ENCODE measurements at regions not wholly inside any gene's neighbourhood (a gene's known extent, or its start where the extent isn't known, plus 50 kb on each side); places are given as distances from the start of the nearest gene placed in this dataset.

DNA sequence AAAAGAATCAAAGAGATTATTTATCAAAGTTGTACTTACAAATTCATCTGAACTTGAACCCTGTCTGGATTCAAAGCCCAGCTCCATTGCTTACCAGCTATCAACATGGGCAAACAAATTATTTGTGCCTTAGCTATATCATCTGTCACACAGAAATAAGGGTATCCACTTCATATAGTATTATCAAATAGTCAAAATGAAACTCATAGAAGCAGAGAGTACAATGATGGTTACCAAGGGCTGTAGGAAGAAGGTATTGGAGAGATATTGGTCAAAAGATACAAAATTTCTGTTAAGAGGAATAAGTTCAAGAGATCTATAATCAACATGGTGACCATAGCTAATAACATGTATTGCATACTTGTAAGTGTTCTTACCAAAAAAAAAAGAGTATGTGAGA is 87.8 kb upstream of the CCDC28A start:
- no peak for DNase-seq (ENCODE audit: low read depth)
- H3K4me3 ChIP-seq (ENCODE audit: low read depth, low read length), result no peak overlapping the region

DNA sequence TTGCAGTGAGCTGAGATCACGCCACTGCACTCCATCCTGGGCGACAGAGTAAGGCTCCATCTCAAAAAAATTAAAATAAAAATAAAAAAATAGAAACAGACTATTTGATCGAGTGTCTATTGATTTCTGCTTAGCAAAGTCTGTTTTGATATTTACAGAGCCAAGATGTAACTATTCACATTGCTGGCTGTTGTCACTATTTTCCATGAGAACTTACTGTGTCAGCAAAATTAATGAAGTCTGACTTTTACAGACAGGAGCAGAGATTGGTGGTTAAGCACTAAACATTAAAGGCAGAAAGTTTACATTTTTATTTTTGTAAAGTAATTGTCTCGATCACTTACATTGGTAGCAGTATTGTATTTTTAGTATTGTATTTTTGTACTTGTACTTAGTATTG is 85.0 kb upstream of the CCDC28A start:
- DNase-seq (ENCODE audit: low read depth), result no peak
- H3K4me3 ChIP-seq (ENCODE audit: low read depth, low read length), result no peak overlapping the region

DNA sequence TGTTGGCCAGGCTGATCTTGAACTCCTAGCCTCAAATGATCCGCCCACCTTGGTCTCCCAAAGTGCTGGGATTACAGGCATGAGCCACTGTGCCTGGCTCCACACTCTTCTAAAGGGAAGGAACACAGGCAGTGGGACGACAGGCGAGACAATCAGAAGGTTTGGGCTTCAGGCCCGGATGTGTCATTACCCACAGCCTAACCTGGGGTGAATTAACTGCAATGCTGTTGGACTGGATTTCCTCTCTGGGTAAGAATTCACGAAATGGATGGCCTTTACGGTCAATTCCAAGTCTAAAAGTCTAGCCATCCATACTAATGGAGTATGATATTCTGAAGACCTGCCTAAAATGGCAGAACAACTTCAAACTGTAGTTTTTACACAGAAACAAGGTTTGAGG is 83.7 kb upstream of the CCDC28A start:
- H3K4me3 ChIP-seq (ENCODE audit: low read depth, low read length), result no peak overlapping the region
- no peak for DNase-seq (ENCODE audit: low read depth)

DNA sequence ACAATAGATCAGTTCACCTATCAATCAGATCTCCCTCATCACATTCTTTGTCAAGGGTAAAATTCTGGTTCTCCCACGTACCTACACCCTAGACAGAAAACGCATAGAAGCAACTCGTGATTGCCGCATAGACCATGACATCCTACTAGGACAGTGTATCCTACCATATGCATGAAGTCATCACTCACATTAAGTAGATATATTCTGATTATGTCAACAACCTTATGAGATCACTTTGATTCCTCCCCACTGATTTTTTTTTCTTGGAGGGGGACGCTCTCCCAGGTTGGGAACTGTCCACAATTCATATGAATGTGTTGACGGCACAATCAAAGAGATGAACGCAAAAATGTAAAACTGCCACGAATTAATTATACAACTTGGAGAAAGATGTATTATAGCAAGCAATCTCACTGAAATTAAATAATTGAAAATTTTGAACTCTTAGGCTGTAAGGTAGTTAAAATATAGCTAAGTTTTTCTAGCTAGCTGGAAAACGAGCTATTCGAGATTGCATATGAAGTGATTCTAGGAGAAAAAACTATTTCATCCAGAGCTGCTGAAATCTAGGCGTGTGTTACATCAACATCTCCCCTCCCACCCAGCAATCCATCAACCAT is 82.5 kb upstream of the CCDC28A start:
- peak overlapping the region; percentile 55 for H3K4me3 ChIP-seq (ENCODE audit: low read depth, low read length)
- no peak for DNase-seq (ENCODE audit: low read depth)

DNA sequence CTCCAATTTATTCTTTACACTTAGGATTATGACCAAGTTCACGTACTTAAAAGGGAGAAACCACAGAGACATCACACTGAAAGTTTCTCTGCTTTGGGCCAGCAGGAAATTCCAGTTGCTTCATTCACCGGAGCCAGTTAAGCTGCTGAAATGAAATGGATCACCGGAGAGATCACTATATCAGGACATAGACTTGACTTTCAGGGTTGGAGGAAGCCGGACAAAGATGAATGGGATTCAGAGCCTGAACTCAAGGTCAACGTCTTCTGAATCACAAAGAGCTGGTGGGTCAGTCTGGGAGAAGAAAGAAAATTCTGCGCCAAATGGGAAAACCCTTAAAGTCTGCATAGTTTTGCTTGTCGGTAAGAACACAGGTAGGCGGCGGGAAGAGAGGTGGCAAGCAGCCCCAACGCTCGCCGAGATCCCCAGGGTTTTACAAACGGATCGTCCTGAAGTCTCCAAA is 81.9 kb upstream of the CCDC28A start:
- peak; percentile 81 for DNase-seq (ENCODE audit: low read depth)
- peak overlapping the region; percentile 55 for H3K4me3 ChIP-seq (ENCODE audit: low read depth, low read length)

DNA sequence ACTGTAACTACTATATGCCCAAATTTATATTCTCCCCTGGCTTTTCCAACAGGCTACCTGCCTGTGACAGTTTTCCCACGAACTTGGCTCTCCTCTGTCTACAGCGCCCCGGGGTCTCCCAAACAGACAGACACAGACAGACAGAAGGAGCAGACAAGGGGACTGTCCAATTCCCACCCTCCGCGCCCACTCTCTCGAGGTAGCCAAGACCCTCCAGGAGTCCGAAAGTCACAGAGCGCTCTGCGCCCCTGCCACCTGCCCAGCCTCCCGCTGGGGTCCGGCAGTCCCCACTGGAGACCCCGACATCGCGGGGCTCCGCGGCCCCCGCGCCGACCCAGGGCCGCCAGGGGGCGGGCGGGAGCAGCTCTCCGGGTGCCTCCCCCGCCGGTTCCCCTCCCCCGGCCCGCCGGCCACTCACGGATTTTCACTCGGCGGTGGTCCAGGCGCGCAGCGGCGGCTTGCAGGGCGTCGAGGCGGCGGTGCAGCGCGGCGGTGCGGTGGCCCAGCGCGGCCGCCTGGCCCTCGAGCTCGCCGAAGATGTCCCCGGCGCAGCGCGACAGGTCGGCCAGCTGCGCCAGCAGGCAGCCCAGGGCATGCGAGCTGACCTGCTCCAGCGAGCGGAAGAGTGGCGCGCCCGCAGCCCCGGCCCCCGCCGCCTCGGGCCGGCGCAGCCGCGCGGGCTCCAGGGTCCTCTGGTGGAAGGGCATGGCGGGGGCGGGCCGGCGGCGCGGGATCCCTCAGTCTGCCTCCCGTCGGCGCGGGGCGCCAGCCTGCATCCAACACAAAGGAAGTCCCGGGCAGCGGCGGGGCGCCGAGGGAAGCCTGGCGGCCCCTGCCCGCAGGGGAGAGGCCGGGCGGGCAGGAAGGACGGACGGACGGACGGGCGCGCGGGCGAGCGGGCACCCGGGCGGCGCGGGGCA is 81.3 kb upstream of the CCDC28A start:
- DNase-seq (ENCODE audit: low read depth), result no peak
- peak overlapping the region; percentile 55 for H3K4me3 ChIP-seq (ENCODE audit: low read depth, low read length)

DNA sequence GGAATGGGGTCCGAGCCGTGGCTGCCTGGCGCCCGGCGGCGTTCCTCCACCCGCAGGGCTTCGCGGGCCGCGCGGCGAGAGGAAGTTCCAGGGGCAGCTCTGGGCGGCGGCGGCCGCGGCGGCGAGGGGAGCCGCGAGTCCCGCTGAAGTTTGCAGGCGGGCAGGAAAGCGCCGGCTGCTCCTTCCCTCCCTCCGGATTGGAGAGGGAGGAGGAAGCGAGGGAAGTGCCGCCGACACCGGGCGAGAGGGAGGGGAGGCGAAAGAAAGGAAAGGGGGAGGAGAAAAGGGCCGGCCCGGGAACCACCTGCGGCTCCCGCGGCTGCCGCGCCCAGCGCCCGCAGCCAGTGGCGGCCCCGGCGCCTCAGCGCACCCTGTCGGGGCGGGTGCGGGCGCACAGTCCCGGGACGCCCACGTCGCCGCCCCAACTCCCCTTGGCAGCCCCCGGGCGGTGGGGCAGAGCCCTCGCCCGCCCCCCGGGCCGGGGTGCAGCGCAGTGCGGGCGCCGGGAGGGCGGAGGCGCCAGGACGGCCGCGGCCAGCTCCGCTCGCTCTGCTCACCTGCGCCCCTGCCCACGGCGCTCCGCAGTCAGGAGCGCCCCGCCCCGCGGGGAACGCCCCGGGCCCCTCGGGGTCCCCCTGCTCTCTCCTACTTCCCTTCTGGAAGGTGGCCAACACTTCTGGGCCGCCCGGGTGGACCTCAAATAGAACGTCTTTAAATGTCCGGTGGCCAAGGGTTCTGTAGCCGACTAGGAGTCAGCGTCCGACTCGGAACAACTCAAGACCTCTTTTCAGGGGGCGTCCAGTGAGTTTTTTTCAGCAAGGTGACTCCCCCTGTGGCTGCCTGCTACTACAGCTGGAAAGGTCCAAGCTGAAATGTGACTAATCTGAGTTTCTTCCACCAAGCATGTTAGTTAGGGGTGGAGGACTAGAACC is 80.3 kb upstream of the CCDC28A start:
- DNase-seq (ENCODE audit: low read depth), result no peak
- peak overlapping the region; percentile 55 for H3K4me3 ChIP-seq (ENCODE audit: low read depth, low read length)

DNA sequence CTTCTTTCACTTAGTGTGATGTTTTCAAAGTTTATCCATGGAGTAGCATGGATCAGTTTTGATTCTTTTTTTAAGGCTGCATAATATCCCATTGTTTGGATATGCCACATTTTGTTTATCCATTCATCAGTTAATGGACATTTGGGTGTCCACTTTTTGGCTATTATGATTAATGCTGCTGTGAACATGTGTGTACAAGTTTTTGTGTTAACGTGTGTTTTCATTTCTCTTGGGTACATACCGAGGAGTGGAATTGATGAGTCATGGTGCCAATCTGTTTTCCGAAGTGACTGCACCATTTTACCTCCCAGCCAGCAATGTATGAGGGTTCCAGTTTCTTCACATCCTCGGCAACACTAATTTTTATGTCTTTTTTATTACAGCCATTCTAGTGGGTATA is 78.4 kb upstream of the CCDC28A start:
- no peak overlapping the region for H3K4me3 ChIP-seq (ENCODE audit: low read depth, low read length)
- no peak for DNase-seq (ENCODE audit: low read depth)

DNA sequence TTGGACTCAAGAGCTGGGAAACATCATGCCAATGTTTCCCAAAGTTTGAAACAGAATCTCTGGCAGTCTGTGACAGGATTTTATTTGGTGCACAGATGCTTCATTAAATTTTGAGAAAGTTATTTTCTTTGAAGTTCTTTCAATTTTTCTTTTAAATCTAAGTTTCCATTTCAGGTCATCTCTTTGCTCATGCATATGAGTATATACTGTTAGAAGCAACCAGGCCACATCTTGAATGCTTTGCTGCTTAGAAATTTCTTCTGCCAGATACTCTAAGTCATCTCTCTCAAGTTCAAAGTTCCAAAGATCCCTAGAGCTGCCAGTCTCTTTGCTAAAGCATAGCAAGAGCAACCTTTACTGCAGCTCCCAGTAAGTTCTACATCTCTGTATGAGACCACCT is 59.1 kb upstream of the CCDC28A start:
- no peak overlapping the region for H3K4me3 ChIP-seq (ENCODE audit: low read depth, low read length)
- DNase-seq (ENCODE audit: low read depth), result no peak

DNA sequence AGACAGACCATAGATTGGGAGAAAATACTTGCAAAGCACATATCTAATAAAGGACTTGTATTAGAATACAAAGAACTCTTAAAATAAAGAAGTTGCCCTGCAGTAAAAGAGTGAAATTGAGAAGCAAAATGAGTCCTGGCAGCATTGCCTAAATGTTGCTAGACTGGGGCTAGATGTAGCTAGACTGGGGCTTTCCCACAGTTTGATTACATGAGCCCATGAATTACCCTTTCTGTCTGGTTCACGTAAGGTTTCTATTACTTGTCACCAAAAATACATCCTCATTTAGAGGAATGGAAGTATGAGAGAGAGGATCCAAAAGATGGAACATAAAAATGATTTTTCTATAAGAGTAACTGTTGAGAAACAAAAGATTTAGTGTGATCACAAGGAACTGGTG is 57.6 kb upstream of the CCDC28A start:
- no peak overlapping the region for H3K4me3 ChIP-seq (ENCODE audit: low read depth, low read length)
- no peak for DNase-seq (ENCODE audit: low read depth)

DNA sequence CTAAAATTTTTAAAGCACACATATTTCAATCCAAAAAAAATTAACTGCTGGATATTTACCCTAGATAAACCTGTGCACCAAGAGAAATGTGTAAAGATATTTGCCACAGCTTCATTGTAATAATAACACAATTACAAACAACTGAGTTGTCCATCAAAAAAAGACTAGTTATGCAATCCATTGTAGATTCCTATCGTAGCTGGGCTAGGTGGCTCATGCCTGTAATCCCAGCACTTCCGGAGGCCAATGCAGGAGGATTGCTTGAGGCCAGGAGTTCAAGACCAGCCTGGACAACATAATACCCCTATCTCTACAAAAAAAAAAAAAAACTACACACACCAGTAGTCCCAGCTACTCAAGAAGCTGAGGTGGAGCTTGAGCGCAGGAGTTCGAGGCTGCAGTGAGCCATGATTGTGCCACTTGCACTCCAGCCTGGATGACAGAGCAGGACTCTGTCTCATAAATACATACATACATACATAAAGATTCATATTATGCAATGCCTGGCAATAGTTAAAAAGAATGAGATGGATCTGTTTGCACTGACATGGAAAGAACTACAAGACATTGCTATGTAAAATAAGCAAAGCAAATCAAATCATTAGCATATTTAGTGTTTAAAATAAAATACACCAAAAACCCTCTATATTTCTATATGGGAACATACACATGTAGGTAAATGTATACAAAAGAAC is 56.5 kb upstream of the CCDC28A start:
- DNase-seq (ENCODE audit: low read depth), result no peak
- H3K4me3 ChIP-seq (ENCODE audit: low read depth, low read length), result no peak overlapping the region

DNA sequence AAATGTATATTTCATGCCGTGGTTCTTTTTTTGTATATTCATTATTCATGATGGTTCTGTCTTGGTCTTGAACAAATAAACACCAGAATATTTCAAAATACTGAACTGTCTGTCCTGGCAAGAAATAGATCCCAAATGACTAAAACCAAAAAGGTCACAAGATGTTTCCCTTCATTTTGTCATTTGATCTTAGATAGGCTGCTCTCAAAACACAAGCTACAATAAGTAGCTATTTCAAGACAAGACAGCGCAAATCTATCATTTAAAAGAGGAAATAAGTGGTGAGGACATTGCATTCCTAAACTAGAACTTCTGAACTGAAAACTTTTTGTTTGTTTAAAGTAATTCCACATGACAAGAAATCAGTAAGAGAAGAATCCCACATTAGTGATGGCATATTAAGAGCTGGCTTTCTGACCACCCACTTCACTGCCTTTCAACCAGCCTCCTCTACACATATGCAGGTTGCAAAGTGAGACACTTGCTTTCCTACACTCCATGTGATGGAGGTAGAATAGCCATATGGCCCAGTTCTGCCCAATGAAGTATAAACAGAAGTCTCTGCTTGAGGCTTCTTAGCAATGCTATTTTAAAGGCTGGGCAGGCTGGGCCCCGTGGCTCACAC is 54.4 kb upstream of the CCDC28A start:
- DNase-seq (ENCODE audit: low read depth), result peak; percentile 30

DNA sequence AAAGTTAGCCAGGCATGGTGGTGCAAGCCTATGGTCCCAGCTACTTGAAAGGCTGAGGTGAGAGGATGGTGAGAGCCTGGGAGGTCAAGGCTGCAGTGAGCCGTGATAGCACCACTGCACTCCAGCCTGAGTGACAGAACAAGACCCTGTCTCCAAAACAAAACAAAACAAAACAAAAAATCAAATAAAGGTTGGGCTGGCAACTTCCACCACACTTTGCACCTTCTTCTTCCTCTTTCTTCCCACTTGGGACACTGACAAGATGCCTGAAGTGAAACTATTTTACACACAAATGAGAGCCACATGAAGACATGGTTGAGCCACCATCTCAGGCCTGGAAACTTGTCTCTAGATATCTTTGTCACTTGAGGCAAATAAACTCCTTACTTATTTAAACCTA is 53.8 kb upstream of the CCDC28A start:
- no peak for DNase-seq (ENCODE audit: low read depth)
- H3K4me3 ChIP-seq (ENCODE audit: low read depth, low read length), result no peak overlapping the region

More for the DNA sequence above, 54.4 kb upstream of the CCDC28A start:
- no peak overlapping the region for H3K4me3 ChIP-seq (ENCODE audit: low read depth, low read length)

DNA sequence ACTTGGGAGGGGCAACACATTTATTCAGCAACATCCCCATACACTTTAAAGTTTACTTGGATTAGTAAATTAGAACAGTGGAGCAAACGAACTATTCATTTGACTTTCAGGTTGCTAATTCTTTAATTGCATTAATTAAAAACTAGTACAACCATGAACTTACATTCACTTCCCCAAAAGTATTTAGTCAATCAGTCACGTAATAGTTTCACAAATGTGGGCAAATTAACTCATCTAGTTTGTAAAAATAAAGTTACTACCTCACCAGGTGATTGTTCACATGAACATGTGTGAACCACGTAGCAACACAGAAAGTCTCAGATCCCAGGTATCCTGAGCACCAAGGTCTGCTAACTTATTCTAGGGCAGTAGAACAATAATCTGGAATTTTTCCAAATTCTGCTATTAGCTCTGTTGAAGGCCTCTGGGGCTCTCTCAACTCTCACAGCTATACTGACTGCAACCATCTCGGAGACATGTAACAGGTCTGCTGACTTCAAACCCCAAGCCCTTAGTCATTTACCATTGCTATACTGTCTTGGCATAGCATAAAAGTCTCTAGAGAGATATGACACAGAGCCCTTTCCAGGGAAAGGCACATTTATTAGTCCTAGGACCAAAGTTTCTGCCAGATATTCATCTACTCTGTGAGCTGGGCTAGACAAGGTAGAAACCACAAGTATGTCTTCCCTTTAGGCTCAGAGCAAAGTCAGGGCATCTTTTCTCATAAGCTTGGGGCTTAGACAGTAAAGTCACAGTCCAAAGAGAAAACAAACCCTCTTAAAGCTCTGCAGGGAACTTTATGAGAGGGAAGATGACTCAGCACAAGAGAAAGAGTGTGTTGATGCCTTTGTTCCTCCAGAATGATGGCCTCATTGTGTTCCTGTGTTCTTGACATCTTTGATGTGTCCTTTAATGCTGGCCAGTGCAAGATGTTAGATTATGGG is 50.9 kb upstream of the CCDC28A start:
- DNase-seq (ENCODE audit: low read depth), result peak; percentile 79
- H3K4me3 ChIP-seq (ENCODE audit: low read depth, low read length), result no peak overlapping the region
